ENCODE measurements at regions not wholly inside any gene's neighbourhood (a gene's known extent, or its start where the extent isn't known, plus 50 kb on each side); places are given as distances from the start of the nearest gene placed in this dataset.
A peak's percentile ranks its signal among the peaks of the same experiment; 100 is the strongest.

- DNase-seq (ENCODE audit: low read depth in 4 of 4, low spot score in 3 of 4), result no peak
Observed at GRCh38 chr18:56189615-56190014, 448.8 kb downstream of the TXNL1 start.

- DNase-seq (ENCODE audit: low read depth in 4 of 4, low spot score in 3 of 4), result no peak
Observed at GRCh38 chr18:56188529-56189275, 449.7 kb downstream of the TXNL1 start.

- no peak for DNase-seq (ENCODE audit: low read depth in 4 of 4, low spot score in 3 of 4)
Observed at GRCh38 chr18:56186319-56186718, 452.1 kb downstream of the TXNL1 start.

GRCh38 chr18:56185126-56185525 lies 453.3 kb downstream of the TXNL1 start:
- no peak for DNase-seq (ENCODE audit: low read depth in 4 of 4, low spot score in 3 of 4)

GRCh38 chr18:56176751-56177150 lies 461.6 kb downstream of the TXNL1 start:
- DNase-seq (ENCODE audit: low read depth in 4 of 4, low spot score in 3 of 4), result no peak

GRCh38 chr18:56175330-56176001 lies 462.9 kb downstream of the TXNL1 start:
- DNase-seq (ENCODE audit: low read depth in 4 of 4, low spot score in 3 of 4), result no peak

GRCh38 chr18:56173542-56174220 lies 464.7 kb downstream of the TXNL1 start:
- DNase-seq (ENCODE audit: low read depth in 4 of 4, low spot score in 3 of 4), result no peak

GRCh38 chr18:56172527-56172926 lies 465.9 kb downstream of the TXNL1 start:
- no peak for DNase-seq (ENCODE audit: low read depth in 4 of 4, low spot score in 3 of 4)

GRCh38 chr18:56171848-56172247 lies 466.5 kb downstream of the TXNL1 start:
- no peak for DNase-seq (ENCODE audit: low read depth in 4 of 4, low spot score in 3 of 4)

- DNase-seq (ENCODE audit: low read depth in 4 of 4, low spot score in 3 of 4), result no peak
Observed at GRCh38 chr18:56168049-56168781, 470.2 kb downstream of the TXNL1 start.

- DNase-seq (ENCODE audit: low read depth in 4 of 4, low spot score in 3 of 4), result no peak
Observed at GRCh38 chr18:56167366-56167765, 471.0 kb downstream of the TXNL1 start.

GRCh38 chr18:56166914-56167313 lies 471.5 kb downstream of the TXNL1 start:
- DNase-seq (ENCODE audit: low read depth in 4 of 4, low spot score in 3 of 4), result no peak

GRCh38 chr18:56165601-56166355 lies 472.6 kb downstream of the TXNL1 start:
- no peak for DNase-seq (ENCODE audit: low read depth in 4 of 4, low spot score in 3 of 4)

- DNase-seq (ENCODE audit: low read depth in 4 of 4, low spot score in 3 of 4), result no peak
Observed at GRCh38 chr18:56162311-56163265, 475.8 kb downstream of the TXNL1 start.

- DNase-seq (ENCODE audit: low read depth in 4 of 4, low spot score in 3 of 4), result no peak
Observed at GRCh38 chr18:56161566-56162260, 476.7 kb downstream of the TXNL1 start.

- DNase-seq (ENCODE audit: low read depth in 4 of 4, low spot score in 3 of 4), result no peak
Observed at GRCh38 chr18:56158676-56159075, 479.7 kb downstream of the TXNL1 start.

- DNase-seq (ENCODE audit: low read depth in 4 of 4, low spot score in 3 of 4), result no peak
Observed at GRCh38 chr18:56157541-56157940, 480.9 kb downstream of the TXNL1 start.

GRCh38 chr18:56152551-56153310 lies 485.7 kb downstream of the TXNL1 start:
- peak; percentile 47 to 57 (median 53) for DNase-seq (ENCODE audit: low read depth in 4 of 4, low spot score in 3 of 4)

Measured in left renal pelvis (tissue), 4 donors.